ENCODE measurements at regions not wholly inside any gene's neighbourhood (a gene's known extent, or its start where the extent isn't known, plus 50 kb on each side); places are given as distances from the start of the nearest gene placed in this dataset.

DNA sequence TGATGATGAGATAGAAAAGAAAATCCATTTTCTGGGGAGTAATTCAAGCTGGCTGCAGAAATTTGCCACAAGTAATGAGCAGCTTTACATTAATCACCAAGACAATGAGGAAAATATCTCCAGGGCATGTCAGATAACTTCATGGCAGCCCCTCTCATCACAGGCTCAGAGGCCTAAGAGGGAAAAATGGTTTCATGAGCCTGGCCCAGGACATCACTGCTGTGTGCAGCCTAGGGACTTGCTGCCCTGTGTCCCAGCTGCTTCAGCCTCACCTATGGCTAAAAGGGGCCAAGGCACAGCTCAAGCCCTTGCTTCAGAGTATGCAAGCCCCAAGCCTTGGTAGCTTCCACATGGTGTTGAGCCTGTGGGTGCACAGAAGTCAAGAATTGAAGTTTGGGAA is 161.7 kb downstream of the OPA1 start:
- no peak for DNase-seq

DNA sequence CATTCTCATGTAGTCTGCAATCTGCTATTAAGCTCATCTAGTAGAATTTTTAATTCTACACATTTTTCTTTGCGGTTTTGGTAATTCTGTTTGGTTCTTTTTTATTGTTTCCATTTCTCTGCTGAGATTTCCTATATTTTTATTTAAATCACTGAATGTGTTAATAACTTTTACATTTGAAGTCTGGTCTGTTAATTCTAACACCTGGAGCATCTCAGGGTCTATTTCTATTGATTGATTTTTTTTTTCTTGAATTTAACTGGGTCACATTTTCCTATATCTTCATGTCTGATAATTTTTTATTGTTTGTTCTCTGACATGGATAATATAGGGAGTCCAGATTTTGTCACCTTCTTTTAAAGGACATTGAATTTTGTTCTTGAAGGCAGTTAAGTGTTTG is 163.5 kb downstream of the OPA1 start:
- DNase-seq: no peak

DNA sequence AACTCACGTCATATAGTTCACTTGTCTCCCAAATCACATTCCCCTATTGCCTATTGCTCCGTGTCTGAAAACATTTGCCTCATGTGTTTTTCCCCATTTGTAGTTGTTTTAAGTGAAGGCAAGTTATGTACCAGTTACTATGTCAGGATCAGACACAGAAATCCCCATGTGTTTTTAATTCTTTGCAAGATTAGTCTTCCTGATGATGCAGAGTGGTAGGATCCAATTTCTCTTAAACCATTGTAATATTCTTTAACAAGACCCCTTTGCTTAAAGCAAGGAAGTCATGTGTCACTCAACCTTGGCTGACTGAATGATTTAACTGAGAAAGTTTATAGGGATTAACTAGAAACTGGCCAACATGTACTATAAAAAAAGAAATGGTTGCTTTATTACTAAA is 164.4 kb downstream of the OPA1 start:
- no peak for DNase-seq

DNA sequence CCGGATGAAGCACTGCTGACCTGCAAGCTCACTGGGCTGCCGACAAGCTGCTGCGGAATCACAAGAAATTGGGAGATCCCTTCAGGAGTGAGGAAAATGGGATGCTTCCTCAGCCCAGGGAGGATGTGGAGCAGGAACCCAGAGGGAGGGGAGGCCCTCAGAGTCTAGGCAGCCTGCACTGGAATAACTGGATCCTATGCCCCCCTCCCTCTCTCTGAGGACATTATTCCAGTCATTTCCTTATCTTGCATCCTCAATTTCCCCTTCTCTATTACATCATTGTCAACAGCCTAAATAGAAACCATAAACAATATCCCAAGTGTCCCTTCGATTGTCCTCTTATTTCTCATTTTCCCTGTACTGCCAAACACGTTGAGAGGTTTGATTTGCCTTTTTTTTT is 169.0 kb downstream of the OPA1 start:
- no peak for DNase-seq

DNA sequence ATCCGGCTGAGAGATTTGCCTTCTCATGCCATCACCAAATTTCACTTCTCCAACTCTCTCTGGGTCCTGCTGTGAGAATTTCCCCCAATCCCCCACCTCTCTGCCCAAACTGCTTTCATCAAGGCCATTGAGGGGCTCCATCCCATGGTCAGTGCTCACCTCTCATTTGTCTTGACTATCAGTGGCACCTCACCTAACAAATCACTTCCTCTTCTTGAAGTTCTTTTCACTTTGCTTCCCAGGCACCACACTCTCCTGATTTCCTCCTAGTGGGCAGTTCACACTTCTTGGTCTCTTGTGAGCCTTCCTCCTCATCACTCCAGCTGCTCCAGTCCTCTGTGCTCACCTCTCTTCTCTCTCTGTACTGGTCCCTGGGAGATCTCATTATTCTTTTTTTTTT is 169.6 kb downstream of the OPA1 start:
- DNase-seq: no peak

DNA sequence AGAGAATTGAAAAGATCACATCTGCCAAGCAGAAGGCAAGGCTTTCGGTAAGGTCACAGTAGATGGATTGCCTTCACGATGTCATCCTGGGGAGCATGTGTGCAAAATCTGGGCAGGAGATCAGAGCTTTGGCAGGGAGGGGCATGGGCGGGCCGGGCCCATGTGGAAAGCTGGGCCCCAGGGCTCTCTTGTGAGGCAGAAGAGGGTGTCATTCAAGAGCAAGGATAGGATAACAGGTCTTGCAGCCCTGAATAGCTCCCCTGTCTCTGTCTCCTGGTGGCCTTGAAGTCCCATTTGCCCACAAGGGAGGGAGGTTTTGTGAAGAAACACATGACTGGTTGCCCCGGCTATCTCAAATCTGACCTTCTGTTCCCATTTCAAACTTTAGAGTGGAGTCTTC is 172.0 kb downstream of the OPA1 start:
- no peak for DNase-seq

DNA sequence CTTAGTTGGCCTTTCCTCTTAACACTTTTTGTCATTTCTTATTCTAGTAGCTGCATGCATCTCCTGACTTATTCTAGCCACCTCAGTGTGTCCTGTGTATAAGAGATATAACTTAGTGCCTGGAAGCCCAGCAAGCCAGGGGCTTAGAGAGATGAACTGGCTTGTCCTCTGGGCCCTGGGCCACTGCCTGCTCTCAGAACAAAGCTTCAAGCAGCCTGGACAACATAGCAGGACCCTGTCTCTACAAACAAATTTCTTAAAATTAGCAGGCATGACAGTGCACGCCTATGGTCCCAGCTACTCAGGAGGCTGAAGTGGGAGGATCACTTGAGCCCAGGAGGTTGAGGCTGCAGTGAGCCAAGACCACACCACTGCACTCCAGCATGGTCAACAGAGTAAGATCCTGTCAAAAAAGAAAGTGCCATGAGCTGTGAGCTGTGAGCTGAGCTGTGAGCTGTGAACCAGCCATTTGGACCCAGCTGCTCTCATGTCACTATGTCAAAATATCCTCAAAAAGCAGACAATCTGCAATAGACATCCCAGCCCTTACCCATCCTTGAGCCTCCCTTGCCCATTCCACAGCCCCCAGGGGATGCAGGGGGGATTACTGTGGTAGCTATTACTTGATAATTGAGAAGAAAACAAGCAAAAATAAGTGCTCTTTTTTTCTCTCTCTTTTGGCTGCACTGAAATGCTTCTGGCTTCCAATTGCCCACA is 174.5 kb downstream of the OPA1 start:
- no peak for DNase-seq

DNA sequence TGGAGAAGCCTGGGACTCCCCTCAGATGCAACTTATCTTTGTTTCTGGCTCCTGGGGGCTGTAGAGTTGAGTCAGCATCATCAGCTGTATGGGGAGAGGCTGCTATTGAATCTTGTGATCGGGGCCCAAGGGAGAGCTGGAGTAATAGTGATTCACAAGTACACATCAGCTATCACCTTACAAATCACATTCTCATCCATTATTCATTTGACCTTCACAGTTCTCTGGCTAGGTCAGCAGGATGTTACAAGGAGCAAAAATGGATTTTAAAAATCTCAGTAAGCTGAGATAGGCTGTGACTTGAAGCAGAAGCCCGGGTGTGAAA is 175.0 kb downstream of the OPA1 start:
- no peak for DNase-seq

DNA sequence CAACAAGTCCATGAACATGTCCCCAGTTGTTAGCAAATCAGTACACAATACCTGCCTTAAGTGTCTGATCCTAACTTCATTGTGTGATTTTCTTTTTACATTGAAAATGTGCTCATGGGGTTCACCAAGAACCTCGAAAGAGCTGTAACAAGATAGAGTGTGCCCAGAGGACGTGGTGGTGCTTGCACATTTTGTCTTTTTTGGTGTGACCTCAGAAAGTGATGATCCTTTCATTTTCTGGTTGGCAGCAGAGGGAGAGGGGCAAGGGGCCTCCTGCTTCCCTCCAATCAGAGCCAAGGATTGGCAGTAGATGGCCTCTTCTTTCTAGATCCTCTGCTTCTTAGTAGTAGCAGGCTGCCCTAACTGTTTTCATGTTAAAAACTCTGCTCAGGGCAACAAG is 176.4 kb downstream of the OPA1 start:
- DNase-seq: no peak

DNA sequence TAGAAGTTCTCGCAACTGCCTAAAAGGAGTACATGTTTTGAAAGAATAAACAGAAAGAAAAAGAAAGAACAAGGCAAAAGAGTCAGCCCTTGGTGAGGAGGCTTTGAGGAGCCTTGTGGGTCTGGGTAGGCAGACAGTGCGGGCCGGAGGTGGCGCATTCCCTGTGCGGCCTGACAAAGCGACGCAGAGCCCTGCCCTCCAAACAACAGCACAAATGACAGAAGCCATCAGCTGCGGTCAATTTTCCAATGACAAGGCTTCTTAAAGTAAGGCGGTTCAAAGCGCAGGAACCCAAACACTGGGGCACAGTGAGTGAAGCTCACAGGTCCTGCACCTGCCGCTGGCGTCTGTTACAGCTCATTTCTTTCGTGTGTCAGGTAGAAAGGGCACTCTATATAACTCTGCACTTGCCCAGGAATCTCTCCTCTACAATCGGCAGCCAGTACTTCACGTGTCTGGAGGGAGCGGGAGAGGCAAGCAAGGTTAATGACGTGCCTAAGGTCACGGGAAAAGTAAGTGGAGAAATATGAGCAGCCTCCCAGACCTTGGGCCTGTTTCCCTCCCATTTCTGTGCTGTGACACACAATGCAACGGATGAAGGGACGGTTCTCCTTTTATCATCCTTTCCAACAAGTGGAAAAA is 178.1 kb downstream of the OPA1 start:
- no peak for DNase-seq

DNA sequence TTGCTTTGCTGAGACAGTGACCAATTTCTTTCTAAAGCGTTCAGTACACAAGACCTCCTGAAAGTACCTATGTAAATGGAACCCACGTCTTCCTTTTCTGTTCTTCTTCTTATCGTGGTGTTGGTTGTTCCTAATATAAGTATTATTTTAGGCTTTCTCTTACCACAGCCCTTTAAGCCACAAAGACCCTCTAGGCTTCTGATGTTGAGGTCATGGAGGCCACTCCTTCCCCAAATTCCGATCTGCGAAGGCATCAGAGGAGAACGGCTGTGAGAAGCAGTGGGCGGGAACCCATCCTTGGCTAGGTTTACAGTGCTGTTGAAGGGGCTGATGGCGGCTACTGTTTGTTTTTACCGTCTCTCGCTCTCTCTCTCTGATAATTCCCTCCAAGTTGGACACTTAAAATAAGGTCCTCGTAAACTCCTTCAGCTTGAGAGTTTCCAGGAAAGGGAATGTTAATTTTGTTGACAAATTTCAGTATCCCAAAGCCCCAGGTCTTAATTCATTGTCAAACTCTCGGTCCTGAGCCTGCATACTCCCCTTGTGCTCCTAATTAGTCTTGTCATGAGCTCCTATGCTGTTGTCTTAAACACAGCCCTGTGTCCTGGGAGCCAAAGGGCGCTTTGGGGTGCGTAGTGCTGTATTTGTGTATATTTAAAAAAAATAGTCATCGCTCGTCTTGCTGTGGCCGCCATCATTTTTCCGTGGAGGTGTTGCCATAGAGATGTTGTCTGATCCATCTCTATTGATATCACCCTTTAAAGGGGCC is 178.8 kb downstream of the OPA1 start:
- DNase-seq: no peak

DNA sequence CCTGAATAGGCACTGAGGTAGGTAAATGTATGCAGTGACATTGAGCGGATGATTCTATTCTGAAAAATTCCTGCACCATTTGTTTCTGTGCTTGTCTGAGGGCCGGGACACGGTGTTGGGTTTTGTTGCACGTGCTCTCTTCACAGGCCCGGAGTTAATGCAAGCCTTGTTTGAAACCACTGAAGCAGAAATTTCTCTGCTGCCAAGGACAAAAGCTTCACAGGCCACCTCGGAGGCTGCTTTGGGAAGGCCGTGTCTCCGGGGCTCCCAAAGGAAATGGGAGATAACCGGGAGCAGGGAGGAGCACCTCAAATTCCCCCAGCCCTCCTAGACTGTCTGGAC is 179.4 kb downstream of the OPA1 start:
- DNase-seq: no peak

DNA sequence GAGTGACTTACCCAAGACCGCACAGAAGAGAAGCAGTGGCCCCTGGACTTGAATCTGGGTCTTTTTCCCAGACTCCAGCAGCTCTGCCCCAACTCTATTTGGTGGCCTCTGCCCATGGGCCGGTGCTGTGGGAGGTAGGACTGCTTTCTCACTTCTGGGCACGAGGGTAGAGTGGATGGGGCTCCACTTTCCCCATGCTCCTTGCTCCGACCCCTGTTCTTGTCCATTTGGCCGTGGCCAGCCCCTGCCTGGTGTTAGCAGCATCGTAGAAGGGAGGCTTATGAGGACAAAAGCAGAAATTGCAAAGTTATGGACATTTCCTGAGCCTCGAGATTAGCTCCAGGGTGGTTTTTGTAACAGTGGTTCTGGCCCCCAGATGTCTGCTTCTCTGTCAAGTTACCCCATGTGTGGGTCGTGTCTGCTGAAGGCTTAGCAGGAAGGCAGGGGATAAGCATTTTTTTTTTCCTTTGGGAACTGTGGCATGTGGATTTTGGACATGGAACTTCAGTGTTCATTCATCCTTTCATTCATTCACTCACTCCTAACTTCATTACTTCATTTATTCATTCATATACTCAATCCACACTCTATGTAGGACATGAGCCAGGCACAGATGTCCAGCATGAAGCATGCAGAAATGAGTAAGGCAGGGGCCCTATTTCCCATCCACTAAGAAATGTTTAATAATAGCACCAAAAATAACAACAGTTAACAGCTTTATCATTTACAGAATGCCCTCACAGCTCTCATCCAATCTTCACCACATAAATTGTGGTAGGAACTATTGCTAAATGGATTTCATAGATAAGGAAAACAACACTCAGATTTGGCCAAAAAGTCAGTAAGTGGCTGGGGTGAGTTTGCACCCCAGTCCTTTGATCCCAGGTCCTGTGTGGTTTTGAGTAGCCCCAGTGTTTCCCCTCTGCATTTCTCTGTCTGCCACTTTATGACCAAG is 180.5 kb downstream of the OPA1 start:
- no peak for DNase-seq

DNA sequence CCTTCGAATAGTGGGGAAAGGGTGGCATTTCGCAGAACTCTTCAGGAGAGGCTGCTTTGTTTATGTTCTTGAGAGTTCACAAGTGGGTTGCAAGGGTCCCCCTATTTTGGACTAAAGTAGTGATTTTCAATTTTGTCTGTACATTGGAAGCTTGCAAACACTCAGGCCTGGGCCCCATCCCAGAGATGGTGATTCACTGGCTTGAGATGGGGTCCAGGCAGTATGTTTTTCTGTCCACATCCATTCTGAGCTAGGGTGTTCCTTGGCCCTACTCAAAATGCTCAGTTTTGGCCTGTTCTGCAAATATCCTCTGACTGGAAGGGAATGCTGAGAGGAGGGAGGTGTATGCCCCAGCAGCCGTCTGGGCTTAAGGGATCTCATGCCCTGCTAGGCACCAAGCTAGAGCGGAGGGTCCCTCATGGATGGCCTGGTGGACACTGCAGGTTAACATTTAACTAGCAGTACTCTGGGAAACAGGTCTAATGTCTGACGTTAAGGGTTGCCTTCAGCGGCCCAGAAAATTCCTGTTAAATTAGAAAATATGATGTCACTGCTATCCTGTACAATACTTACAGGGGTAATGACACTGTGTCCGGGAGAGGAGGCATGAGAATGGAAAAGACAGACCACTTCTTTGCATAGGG is 181.4 kb downstream of the OPA1 start:
- DNase-seq: no peak

DNA sequence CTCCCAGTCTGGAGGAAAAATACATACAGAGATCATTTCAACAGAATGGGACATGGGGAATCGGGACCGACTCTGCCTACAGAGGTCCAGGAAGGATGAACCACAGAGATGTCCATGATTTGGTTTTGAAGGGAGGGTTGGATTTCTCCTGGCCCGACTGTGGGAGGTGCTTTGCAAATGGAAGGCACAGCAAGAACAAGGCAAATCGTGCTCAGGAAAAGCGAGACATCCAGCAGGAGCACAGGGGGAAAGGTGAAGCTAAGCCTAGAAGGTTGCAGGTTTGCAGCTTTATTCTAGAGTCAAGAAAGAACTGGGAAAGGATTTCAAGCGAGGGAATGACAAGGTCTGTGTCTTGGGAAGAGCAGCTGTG is 181.9 kb downstream of the OPA1 start:
- DNase-seq: no peak

DNA sequence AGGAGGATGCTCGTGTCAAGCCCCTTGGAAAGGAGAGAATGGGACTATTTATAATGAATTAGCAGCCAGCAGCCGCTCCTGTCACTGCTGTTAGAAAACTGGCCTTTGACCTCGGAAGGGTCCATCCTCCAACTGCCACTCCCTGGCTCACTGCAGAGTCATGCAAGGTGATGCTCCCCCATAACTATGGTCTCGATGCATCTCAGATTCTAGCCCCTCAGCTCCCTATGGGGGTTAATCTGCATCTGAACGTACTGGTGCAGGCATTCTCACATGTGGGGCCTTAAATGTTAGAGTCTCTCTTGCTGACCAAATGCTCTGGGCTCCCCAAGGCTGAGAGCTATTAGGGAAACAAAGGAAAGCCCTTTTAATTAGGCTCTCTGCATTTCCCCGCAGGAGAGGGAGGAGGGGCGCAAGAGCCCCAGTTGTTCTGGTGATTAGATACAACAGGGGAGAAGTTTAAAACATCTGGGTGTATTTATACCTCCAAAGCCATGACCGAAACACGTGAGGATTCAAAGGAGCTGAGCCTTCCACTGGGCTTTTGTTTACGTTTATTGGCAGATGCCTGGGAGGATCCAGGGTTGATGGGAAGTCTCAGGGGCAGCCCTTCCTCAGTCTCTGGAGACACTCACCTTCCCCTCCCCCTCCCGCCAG is 182.5 kb downstream of the OPA1 start:
- no peak for DNase-seq

DNA sequence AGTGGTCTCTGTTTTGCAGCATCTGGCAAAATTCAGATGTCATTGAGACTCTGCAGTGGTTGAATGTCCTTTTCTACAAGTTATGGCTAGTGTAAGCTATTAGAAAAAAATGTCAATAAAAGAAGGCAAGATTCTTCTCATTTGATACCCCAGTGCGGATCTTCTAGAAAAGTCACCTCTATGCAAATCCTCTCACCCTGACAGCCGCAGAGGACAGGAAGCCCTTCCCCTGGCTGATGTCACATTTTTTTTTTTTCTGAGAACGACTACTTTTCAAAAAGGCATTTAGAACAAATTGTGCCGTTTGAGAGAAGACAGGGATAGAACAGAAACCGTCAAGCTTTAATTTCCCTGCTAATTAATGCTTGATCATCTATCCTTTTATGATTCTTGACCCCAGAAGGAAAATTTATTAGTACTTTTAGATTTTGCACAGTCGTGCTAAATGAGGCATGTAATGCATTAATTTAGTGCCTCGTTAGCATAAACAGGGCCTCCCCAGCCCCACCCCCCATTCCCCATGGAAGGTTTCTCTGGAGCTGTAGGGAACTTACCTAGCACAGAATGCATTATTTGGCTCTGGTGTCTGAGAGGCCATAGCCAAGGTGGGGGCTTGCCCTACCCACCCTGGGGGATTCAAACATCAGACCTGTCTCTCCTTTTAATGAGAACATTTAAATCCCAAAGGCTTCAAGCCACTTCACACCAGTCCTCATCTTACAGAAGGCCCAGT is 183.8 kb downstream of the OPA1 start:
- DNase-seq: no peak

DNA sequence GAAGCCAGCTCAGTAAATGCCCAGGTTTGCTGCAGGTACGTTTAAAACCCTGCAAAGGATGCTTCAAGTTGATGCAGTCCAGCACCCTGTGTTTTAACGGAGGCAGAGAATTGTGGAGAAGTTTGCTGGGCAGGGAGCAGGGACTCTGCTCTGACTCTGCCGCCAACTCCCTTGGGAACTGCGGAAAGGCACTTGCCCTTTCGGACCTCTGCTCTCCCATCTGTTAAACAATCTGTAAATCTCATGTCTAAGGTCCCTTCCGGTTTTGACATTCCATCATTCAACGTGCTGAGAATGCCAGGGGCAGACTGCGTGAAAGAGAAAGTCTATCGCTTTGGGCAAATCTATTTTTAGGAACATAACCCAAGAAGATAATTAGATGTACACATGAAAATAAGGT is 184.5 kb downstream of the OPA1 start:
- no peak for DNase-seq

DNA sequence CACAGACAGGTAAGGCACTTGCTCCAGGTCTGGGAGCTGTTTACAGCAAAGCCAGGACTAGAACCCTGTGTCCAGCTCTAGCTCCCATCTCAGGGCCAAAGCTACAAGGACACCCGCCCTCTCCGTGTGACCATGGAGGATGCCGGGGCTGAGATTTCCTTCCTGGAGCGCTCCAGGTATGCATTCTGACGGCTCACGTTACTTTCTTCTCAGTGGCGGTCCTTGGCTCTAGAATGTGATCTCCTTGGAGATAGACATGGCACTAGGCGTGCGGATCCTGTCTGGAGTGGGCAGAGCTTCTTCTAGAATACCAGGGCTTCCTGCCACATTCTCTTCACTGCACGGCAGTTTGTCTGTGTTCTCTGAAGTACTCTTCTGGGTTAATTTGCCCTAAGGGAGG is 185.7 kb downstream of the OPA1 start:
- no peak for DNase-seq

DNA sequence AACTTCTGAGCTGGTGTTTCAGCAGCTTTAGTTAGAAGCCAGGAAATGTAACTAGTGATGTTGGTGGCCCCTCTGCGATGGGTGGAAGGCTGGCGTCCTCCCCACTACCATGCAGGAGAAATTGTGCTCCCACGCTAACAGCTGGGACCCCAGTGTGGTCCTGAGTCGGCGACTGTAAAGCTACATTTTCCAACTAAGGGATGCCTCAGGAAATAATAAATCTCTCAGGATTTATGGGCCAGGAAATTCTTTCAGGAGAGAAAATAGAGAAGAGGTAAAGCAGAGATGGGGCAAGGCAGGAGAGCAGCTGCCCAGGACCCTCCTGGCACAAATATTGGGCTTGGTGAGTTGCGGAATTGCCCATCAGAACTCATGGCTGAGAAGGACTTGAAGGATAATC is 186.9 kb downstream of the OPA1 start:
- DNase-seq: no peak

DNA sequence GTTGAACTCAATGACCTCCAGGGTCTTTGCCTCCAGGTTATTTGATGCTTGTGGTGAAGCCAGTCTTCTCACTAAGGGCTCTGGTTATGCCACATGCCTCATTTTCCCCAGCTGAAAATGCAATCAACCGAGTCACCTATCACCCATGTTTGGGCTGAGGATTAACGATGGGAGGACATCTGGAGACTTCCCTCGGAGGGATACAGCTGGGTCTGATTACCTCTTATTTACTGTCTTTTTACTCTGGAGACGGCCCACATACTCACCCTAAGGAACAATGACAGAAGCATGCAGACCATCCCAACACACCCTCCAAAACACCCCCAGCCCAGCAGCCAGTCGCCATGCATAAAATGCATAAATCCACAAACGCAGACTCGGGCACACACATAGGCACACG is 187.4 kb downstream of the OPA1 start:
- no peak for DNase-seq
